Keratinocyte (primary cell): ENCODE measurements at regions not wholly inside any gene's neighbourhood (a gene's known extent, or its start where the extent isn't known, plus 50 kb on each side); places are given as distances from the start of the nearest gene placed in this dataset.

Experiments used
- DNase-seq: peaks from one replicate; pipeline ENCODE4 v3.0.0-alpha.2; 2011; ENCODE audit warnings: low read depth, missing footprints, low spot score
- FAIRE-seq: peaks from 2 replicates; lab custom pipeline; 2011; peaks lifted over from hg19 to GRCh38; lab: Jason Lieb, UNC
- H2AFZ ChIP-seq: 2 replicates; pipeline ENCODE4 v1.6.0; 2012; ENCODE audit warnings: low read length, control low read depth, inconsistent platforms; ENCODE audit not compliant: control insufficient read depth
- H3K27ac ChIP-seq: 2 replicates; pipeline ENCODE4 v1.5.1; 2011; ENCODE audit warnings: low read length; ENCODE audit not compliant: control insufficient read depth, insufficient read depth
- H3K27me3 ChIP-seq: 3 replicates; pipeline ENCODE4 v1.6.0; 2011; ENCODE audit warnings: low read length; ENCODE audit not compliant: control insufficient read depth, insufficient read depth; ENCODE audit errors: extremely low read depth
- H3K36me3 ChIP-seq, 2 experiments: 2 replicates in 1 of 2; 3 replicates in 1 of 2; pipeline ENCODE4 v1.5.1; 2011; ENCODE audit warnings: low read length in 2 of 2, mild to moderate bottlenecking in 1 of 2; ENCODE audit not compliant: control insufficient read depth in 2 of 2, insufficient read depth in 2 of 2; ENCODE audit errors: extremely low read depth in 1 of 2
- H3K4me1 ChIP-seq: 3 replicates; pipeline ENCODE4 v1.5.1; 2011; ENCODE audit warnings: low read length; ENCODE audit not compliant: control insufficient read depth, insufficient read depth; ENCODE audit errors: extremely low read depth
- H3K4me2 ChIP-seq: 3 replicates; pipeline ENCODE4 v1.6.0; 2011; ENCODE audit warnings: low read depth, low read length; ENCODE audit not compliant: control insufficient read depth, insufficient read depth; ENCODE audit errors: extremely low read depth
- H3K4me3 ChIP-seq, 3 experiments: fragments of 200-600 bp in 1 of 3; sonication (generic) in 1 of 3; 2 replicates in 2 of 3; 3 replicates in 1 of 3; pipeline ENCODE4 v1.5.1; 2011 to 2016; ENCODE audit warnings: low read length in 3 of 3, mild to moderate bottlenecking in 3 of 3, control low read depth in 2 of 3, inconsistent platforms in 1 of 3, low read depth in 1 of 3, mixed read lengths in 1 of 3, mixed run types in 1 of 3, moderate library complexity in 1 of 3; ENCODE audit not compliant: control insufficient read depth in 2 of 3, insufficient read depth in 2 of 3; ENCODE audit errors: extremely low read depth in 1 of 3
- H3K79me2 ChIP-seq: 2 replicates; pipeline ENCODE4 v1.6.0; 2012; ENCODE audit warnings: low read length; ENCODE audit not compliant: control insufficient read depth, insufficient read depth
- H3K9ac ChIP-seq: 3 replicates; pipeline ENCODE4 v1.6.0; 2011; ENCODE audit warnings: low read length; ENCODE audit not compliant: control insufficient read depth, insufficient read depth; ENCODE audit errors: extremely low read depth
- H3K9me1 ChIP-seq: 3 replicates; pipeline ENCODE4 v1.6.0; 2011; ENCODE audit warnings: low read length; ENCODE audit not compliant: control insufficient read depth, insufficient read depth; ENCODE audit errors: extremely low read depth
- H3K9me3 ChIP-seq: 2 replicates; pipeline ENCODE4 v1.5.1; 2012; ENCODE audit warnings: low read depth, low read length; ENCODE audit not compliant: control insufficient read depth
- H4K20me1 ChIP-seq: 3 replicates; pipeline ENCODE4 v1.6.0; 2011; ENCODE audit warnings: low read length; ENCODE audit not compliant: control insufficient read depth, insufficient read depth; ENCODE audit errors: extremely low read depth
- EZH2 ChIP-seq: IDR thresholded peaks from one replicate; pipeline ENCODE4 v1.6.1; 2012; ENCODE audit warnings: inconsistent platforms, mild to moderate bottlenecking, low read length, moderate library complexity
- dilution Hi-C: fragments of 300-500 bp; cut with MboI; formaldehyde crosslinking; loops from one replicate; pipeline ENCODE4 v1.7.0; 2020; ENCODE audit warnings: low sequenced_read_pairs; ENCODE audit not compliant: extremely low pct_ligation_motif_present
- TF ChIP-seq, protein P1 (sequence below), 3 experiments: IDR thresholded peaks in 1 of 3; conservative IDR thresholded peaks in 1 of 3; optimal IDR thresholded peaks in 1 of 3; 2 replicates in 2 of 3; 3 replicates in 1 of 3; pipeline versions ENCODE3 to v1.5.1; 2011; ENCODE audit warnings: low read length in 3 of 3, mild to moderate bottlenecking in 3 of 3, moderate library complexity in 2 of 3, control low read depth in 1 of 3, inconsistent platforms in 1 of 3; ENCODE audit not compliant: insufficient read depth in 2 of 3; ENCODE audit errors: extremely low read depth in 1 of 3

DNA sequence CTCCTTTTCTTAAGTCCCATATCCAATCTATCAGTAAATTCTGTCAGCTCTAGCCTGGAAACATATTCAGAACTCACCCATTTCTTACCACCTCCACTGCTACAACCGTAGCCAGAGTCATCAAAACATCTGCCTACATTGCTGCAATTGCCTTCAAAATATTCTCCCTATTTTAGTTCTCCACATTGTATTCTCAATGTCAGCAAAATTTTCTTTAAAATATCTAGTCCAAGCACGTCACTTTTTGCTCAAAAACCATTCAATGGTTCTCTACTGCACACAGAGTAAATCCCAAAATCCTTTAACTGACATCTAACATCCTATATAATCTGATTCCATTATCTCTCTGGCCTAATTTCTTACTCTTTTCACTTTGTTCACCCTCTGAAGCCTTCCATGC is 68.5 kb upstream of the ERBB4 start:
- Histone ChIP-seq H3K79me2 (no peaks in the 10 kb centered on the region), H3K4me3 (no peak overlapping the region), H3K27me3 (no peaks in the 10 kb centered on the region), H3K4me1 (no peaks in the 10 kb centered on the region), H3K27ac (no peak overlapping the region), H3K9ac (no peak overlapping the region), H3K9me3 (no peaks in the 10 kb centered on the region), H2AFZ (no peak overlapping the region), H3K36me3 (no peaks in the 10 kb centered on the region), H3K9me1 (no peaks in the 10 kb centered on the region), H3K4me2 (no peak overlapping the region), H4K20me1 (no peaks in the 10 kb centered on the region)
- DNase-seq = no peak
- dilution Hi-C loops = no loop called here
- no peak for TF ChIP-seq EZH2
- TF ChIP-seq, protein P1, sequence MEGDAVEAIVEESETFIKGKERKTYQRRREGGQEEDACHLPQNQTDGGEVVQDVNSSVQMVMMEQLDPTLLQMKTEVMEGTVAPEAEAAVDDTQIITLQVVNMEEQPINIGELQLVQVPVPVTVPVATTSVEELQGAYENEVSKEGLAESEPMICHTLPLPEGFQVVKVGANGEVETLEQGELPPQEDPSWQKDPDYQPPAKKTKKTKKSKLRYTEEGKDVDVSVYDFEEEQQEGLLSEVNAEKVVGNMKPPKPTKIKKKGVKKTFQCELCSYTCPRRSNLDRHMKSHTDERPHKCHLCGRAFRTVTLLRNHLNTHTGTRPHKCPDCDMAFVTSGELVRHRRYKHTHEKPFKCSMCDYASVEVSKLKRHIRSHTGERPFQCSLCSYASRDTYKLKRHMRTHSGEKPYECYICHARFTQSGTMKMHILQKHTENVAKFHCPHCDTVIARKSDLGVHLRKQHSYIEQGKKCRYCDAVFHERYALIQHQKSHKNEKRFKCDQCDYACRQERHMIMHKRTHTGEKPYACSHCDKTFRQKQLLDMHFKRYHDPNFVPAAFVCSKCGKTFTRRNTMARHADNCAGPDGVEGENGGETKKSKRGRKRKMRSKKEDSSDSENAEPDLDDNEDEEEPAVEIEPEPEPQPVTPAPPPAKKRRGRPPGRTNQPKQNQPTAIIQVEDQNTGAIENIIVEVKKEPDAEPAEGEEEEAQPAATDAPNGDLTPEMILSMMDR (optimal IDR thresholded peaks at IDR 0.05 in 1 of 3, IDR thresholded peaks at IDR 0.05 in 1 of 3, conservative IDR thresholded peaks at IDR 0.05 in 1 of 3; ENCODE audit: extremely low read depth in 1 of 3, insufficient read depth in 2 of 3, low read length in 3 of 3) = no peak
- FAIRE-seq = no peak

DNA sequence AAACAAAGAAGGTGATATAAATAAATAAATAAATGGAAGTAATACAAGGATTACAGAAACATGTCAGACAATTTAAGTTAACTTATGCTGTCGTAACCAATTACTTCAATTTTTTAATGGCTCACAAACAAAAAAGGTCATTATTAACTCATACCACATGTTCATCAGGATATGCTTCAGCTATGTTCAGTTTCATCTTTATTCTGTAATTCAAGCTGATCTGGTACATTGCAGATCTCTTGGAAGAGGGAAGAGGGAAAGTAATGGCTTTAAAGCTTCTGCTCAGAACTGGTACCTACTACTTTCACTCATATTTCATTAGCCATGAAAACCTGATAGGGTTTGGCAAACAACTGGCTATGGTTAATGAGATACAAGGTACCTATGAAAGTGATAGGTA is 67.6 kb upstream of the ERBB4 start:
- no peaks in the 10 kb centered on the region for H3K36me3 ChIP-seq
- H3K9me3 ChIP-seq = no peaks in the 10 kb centered on the region
- no peaks in the 10 kb centered on the region for H4K20me1 ChIP-seq
- H3K27ac ChIP-seq = no peak overlapping the region
- H3K9ac ChIP-seq = no peak overlapping the region
- TF ChIP-seq, protein P1 (optimal IDR thresholded peaks at IDR 0.05 in 1 of 3, IDR thresholded peaks at IDR 0.05 in 1 of 3, conservative IDR thresholded peaks at IDR 0.05 in 1 of 3; ENCODE audit: extremely low read depth in 1 of 3, insufficient read depth in 2 of 3, low read length in 3 of 3) = no peak
- no peak for TF ChIP-seq EZH2
- H3K79me2 ChIP-seq = no peaks in the 10 kb centered on the region
- DNase-seq (no peak), FAIRE-seq (no peak)
- H2AFZ ChIP-seq = no peak overlapping the region
- H3K9me1 ChIP-seq = no peaks in the 10 kb centered on the region
- no peak overlapping the region for H3K4me2 ChIP-seq
- dilution Hi-C loops = no loop called here
- H3K4me3 ChIP-seq = no peak overlapping the region
- H3K27me3 ChIP-seq = no peaks in the 10 kb centered on the region
- H3K4me1 ChIP-seq = no peaks in the 10 kb centered on the region
